Activated T-helper 1 cell treated with anti-CD3 and anti-CD28 coated beads, Interleukin-12 subunit alpha, Interleukin-12 subunit beta, Interleukin-2, Interleukin-4 antibody, amounts not matched to agents 30 ng/mL and 10 ng/mL and 1 ng/mL, durations not matched to agents 14 hours and 24 hours and 36 hours (primary cell): ENCODE measurements at regions not wholly inside any gene's neighbourhood (a gene's known extent, or its start where the extent isn't known, plus 50 kb on each side); places are given as distances from the start of the nearest gene placed in this dataset.
"Not testable (repeated sequence)": the region's sequence is repeated elsewhere in the genome, so short reads cannot be mapped to it uniquely, and the experiment has no call there.

ENCODE experiments used
- DNase-seq: peaks from one replicate; pipeline ENCODE4 v3.0.0; 2021; ENCODE audit warnings: low spot score
- H3K27ac Mint-ChIP-seq: one replicate; pipeline ENCODE4 v1.8.0; 2021; ENCODE audit warnings: mild to moderate bottlenecking, mixed read lengths
- H3K27me3 Mint-ChIP-seq: one replicate; pipeline ENCODE4 v1.8.0; 2022; ENCODE audit warnings: mild to moderate bottlenecking, moderate library complexity, mixed read lengths; ENCODE audit not compliant: insufficient read depth
- H3K36me3 Mint-ChIP-seq: one replicate; pipeline ENCODE4 v1.8.0; 2021; ENCODE audit warnings: low read depth, mixed read lengths
- H3K4me1 Mint-ChIP-seq: one replicate; pipeline ENCODE4 v1.8.0; 2021; ENCODE audit warnings: low read depth, mixed read lengths
- H3K4me3 Mint-ChIP-seq: one replicate; pipeline ENCODE4 v1.8.0; 2021; ENCODE audit warnings: mild to moderate bottlenecking, moderate library complexity, mixed read lengths
- H3K9me3 Mint-ChIP-seq: one replicate; pipeline ENCODE4 v1.8.0; 2021; ENCODE audit warnings: mixed read lengths
- intact Hi-C: fragments of 100-400 bp; cut with micrococcal nuclease; formaldehyde crosslinking; loops from one replicate; pipeline ENCODE4 v1.15.1; 2024

GRCh38 chr4:72929596-72930274 lies 139.8 kb downstream of the COX18 start:
- H3K36me3 Mint-ChIP-seq, DNase-seq, H3K27me3 Mint-ChIP-seq, H3K9me3 Mint-ChIP-seq, H3K27ac Mint-ChIP-seq, H3K4me3 Mint-ChIP-seq, H3K4me1 Mint-ChIP-seq, intact Hi-C loops: not testable (repeated sequence)

GRCh38 chr4:72924814-72925213 lies 144.7 kb downstream of the COX18 start:
- intact Hi-C loops, result no loop called here

GRCh38 chr4:72919937-72920336 lies 149.6 kb downstream of the COX18 start:
- no peaks in the 10 kb centered on the region for H3K36me3 Mint-ChIP-seq
- no peaks in the 10 kb centered on the region for H3K4me1 Mint-ChIP-seq
- no peak overlapping the region for H3K4me3 Mint-ChIP-seq
- intact Hi-C loops, result no loop called here
- no peak for DNase-seq
- no peak overlapping the region for H3K27ac Mint-ChIP-seq
- no peaks in the 10 kb centered on the region for H3K9me3 Mint-ChIP-seq
- peaks cover 5% of the 10 kb centered on the region for H3K27me3 Mint-ChIP-seq

More at GRCh38 chr4:72924814-72925213, 144.7 kb downstream of the COX18 start:
- H3K9me3 Mint-ChIP-seq, result no peaks in the 10 kb centered on the region
- no peak for DNase-seq
- peaks cover 5% of the 10 kb centered on the region for H3K27me3 Mint-ChIP-seq
- no peaks in the 10 kb centered on the region for H3K4me1 Mint-ChIP-seq
- no peaks in the 10 kb centered on the region for H3K36me3 Mint-ChIP-seq
- H3K27ac Mint-ChIP-seq, result no peak overlapping the region
- H3K4me3 Mint-ChIP-seq, result no peak overlapping the region

- no peaks in the 10 kb centered on the region for H3K36me3 Mint-ChIP-seq
- H3K4me1 Mint-ChIP-seq, result no peaks in the 10 kb centered on the region
- peaks cover 5% of the 10 kb centered on the region for H3K27me3 Mint-ChIP-seq
- no peaks in the 10 kb centered on the region for H3K9me3 Mint-ChIP-seq
- no peak overlapping the region for H3K4me3 Mint-ChIP-seq
- H3K27ac Mint-ChIP-seq, result no peak overlapping the region
- intact Hi-C loops, result no loop called here
- DNase-seq, result no peak
Measured at GRCh38 chr4:72919464-72919863, 150.1 kb downstream of the COX18 start.

GRCh38 chr4:72918362-72918761 lies 151.2 kb downstream of the COX18 start:
- Mint-ChIP-seq H3K9me3 (no peaks in the 10 kb centered on the region), H3K36me3 (no peaks in the 10 kb centered on the region), H3K27ac (no peak overlapping the region), H3K4me3 (no peak overlapping the region), H3K27me3 (peaks cover 5% of the 10 kb centered on the region), H3K4me1 (no peaks in the 10 kb centered on the region)
- intact Hi-C loops, result no loop called here
- DNase-seq, result no peak

- H3K27ac Mint-ChIP-seq, result no peak overlapping the region
- no peaks in the 10 kb centered on the region for H3K36me3 Mint-ChIP-seq
- H3K4me3 Mint-ChIP-seq, result no peak overlapping the region
- no peak for DNase-seq
- no peaks in the 10 kb centered on the region for H3K9me3 Mint-ChIP-seq
- H3K27me3 Mint-ChIP-seq, result no peaks in the 10 kb centered on the region
- H3K4me1 Mint-ChIP-seq, result no peaks in the 10 kb centered on the region
- intact Hi-C loops, result no loop called here
Measured at GRCh38 chr4:72911316-72911715, 158.2 kb downstream of the COX18 start.

GRCh38 chr4:72909461-72909860 lies 160.1 kb downstream of the COX18 start:
- no peak overlapping the region for H3K27ac Mint-ChIP-seq
- no peaks in the 10 kb centered on the region for H3K9me3 Mint-ChIP-seq
- H3K36me3 Mint-ChIP-seq, result no peaks in the 10 kb centered on the region
- DNase-seq, result no peak
- no peak overlapping the region for H3K4me3 Mint-ChIP-seq
- intact Hi-C loops, result no loop called here
- no peaks in the 10 kb centered on the region for H3K27me3 Mint-ChIP-seq
- no peaks in the 10 kb centered on the region for H3K4me1 Mint-ChIP-seq

- Mint-ChIP-seq H3K27me3 (no peaks in the 10 kb centered on the region), H3K36me3 (no peaks in the 10 kb centered on the region), H3K9me3 (no peaks in the 10 kb centered on the region), H3K27ac (no peak overlapping the region), H3K4me1 (no peaks in the 10 kb centered on the region), H3K4me3 (no peak overlapping the region)
- DNase-seq, result no peak
- intact Hi-C loops, result no loop called here
Measured at GRCh38 chr4:72902354-72902753, 167.2 kb downstream of the COX18 start.

GRCh38 chr4:72901553-72901952 lies 168.0 kb downstream of the COX18 start:
- H3K4me3 Mint-ChIP-seq, result no peak overlapping the region
- H3K27me3 Mint-ChIP-seq, result no peaks in the 10 kb centered on the region
- intact Hi-C loops, result no loop called here
- H3K9me3 Mint-ChIP-seq, result no peaks in the 10 kb centered on the region
- no peaks in the 10 kb centered on the region for H3K36me3 Mint-ChIP-seq
- no peaks in the 10 kb centered on the region for H3K4me1 Mint-ChIP-seq
- DNase-seq, result no peak
- no peak overlapping the region for H3K27ac Mint-ChIP-seq

- Mint-ChIP-seq H3K4me1 (no peaks in the 10 kb centered on the region), H3K9me3 (no peaks in the 10 kb centered on the region), H3K27ac (no peak overlapping the region), H3K36me3 (no peaks in the 10 kb centered on the region), H3K4me3 (no peak overlapping the region), H3K27me3 (no peaks in the 10 kb centered on the region)
- DNase-seq, result no peak
- intact Hi-C loops, result no loop called here
Measured at GRCh38 chr4:72900952-72901351, 168.6 kb downstream of the COX18 start.

- Mint-ChIP-seq H3K27me3 (no peaks in the 10 kb centered on the region), H3K9me3 (no peaks in the 10 kb centered on the region), H3K36me3 (no peaks in the 10 kb centered on the region), H3K27ac (no peak overlapping the region), H3K4me3 (no peak overlapping the region), H3K4me1 (no peaks in the 10 kb centered on the region)
- intact Hi-C loops, result no loop called here
- no peak for DNase-seq
Measured at GRCh38 chr4:72899621-72900020, 169.9 kb downstream of the COX18 start.

GRCh38 chr4:72899214-72899613 lies 170.3 kb downstream of the COX18 start:
- H3K27ac Mint-ChIP-seq, result no peak overlapping the region
- intact Hi-C loops, result no loop called here
- DNase-seq, result no peak
- no peak overlapping the region for H3K4me3 Mint-ChIP-seq
- H3K9me3 Mint-ChIP-seq, result no peaks in the 10 kb centered on the region
- no peaks in the 10 kb centered on the region for H3K4me1 Mint-ChIP-seq
- no peaks in the 10 kb centered on the region for H3K27me3 Mint-ChIP-seq
- no peaks in the 10 kb centered on the region for H3K36me3 Mint-ChIP-seq

GRCh38 chr4:72896515-72896914 lies 173.0 kb downstream of the COX18 start:
- no peak overlapping the region for H3K4me3 Mint-ChIP-seq
- no peak for DNase-seq
- no peaks in the 10 kb centered on the region for H3K4me1 Mint-ChIP-seq
- no peaks in the 10 kb centered on the region for H3K27me3 Mint-ChIP-seq
- intact Hi-C loops, result no loop called here
- H3K27ac Mint-ChIP-seq, result no peak overlapping the region
- H3K9me3 Mint-ChIP-seq, result no peaks in the 10 kb centered on the region
- H3K36me3 Mint-ChIP-seq, result no peaks in the 10 kb centered on the region

GRCh38 chr4:72895408-72895807 lies 174.1 kb downstream of the COX18 start:
- intact Hi-C loops, result no loop called here
- Mint-ChIP-seq H3K36me3 (no peaks in the 10 kb centered on the region), H3K9me3 (no peaks in the 10 kb centered on the region), H3K27ac (no peak overlapping the region), H3K4me1 (no peaks in the 10 kb centered on the region), H3K4me3 (no peak overlapping the region), H3K27me3 (peaks cover 2% of the 10 kb centered on the region)
- no peak for DNase-seq
